Stimulated activated CD4-positive, alpha-beta T cell treated with anti-CD3 and anti-CD28 coated beads, TNF-alpha, amount 100 ng/mL, for 48 hours (primary cell): ENCODE measurements at regions not wholly inside any gene's neighbourhood (a gene's known extent, or its start where the extent isn't known, plus 50 kb on each side); places are given as distances from the start of the nearest gene placed in this dataset.
"Not testable (repeated sequence)": the region's sequence is repeated elsewhere in the genome, so short reads cannot be mapped to it uniquely, and the experiment has no call there.

Experiments used
- DNase-seq, 3 donors: peaks; one replicate each; pipeline ENCODE4 v3.0.0-alpha.2; 2020; ENCODE audit warnings: low read depth in 3 of 3

- no peak for DNase-seq
Measured at GRCh38 chr5:171710451-171711024, 75.1 kb upstream of the SMIM23 start.

- no peak for DNase-seq
Measured at GRCh38 chr5:171711571-171711970, 74.0 kb upstream of the SMIM23 start.

GRCh38 chr5:171712616-171713015 is 73.0 kb upstream of the SMIM23 start:
- no peak for DNase-seq

GRCh38 chr5:171713152-171713551 is 72.5 kb upstream of the SMIM23 start:
- DNase-seq = no peak

GRCh38 chr5:171714261-171714660 is 71.4 kb upstream of the SMIM23 start:
- no peak for DNase-seq

DNA sequence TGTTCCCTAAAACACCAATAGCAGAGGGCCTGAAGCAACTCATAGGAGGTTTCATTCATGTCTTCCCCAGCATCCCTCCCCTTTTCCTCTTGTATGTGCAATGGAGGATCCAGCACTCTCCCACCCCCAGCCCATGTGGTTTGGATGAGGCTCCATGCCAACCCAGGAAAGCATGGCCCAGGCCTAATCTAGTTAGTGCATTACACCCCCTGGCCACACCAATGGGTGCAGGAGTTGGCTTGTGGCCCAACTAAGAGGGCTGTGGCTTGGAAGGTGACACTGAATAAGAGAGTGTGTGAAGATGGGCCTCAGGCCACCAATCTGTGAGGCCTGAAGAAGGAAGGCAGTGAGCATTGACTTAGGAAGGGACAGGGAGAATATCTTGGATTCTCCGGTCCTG is 70.8 kb upstream of the SMIM23 start:
- DNase-seq = no peak

GRCh38 chr5:171715551-171715950 is 70.1 kb upstream of the SMIM23 start:
- no peak for DNase-seq

DNA sequence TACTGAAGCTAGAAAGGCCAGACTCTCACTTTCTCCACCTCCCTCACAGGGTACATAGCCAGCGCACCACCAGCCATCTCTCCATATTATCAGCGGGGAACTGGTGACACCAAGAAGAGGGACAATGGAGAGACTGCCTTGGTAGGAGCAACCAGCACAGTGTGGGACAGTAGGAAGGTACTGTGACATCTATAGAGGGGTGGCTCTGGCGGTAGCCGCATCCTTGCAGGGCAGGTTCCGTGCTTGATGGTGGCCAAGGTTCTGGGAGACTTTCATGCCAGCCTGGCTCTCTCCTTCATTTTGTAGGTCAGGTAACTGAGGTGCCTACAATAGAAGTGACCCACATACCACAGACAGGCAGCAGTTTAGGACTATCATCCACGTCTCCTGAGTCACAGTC is 65.5 kb upstream of the SMIM23 start:
- DNase-seq = no peak

GRCh38 chr5:171721464-171721863 is 64.2 kb upstream of the SMIM23 start:
- DNase-seq = no peak

DNA sequence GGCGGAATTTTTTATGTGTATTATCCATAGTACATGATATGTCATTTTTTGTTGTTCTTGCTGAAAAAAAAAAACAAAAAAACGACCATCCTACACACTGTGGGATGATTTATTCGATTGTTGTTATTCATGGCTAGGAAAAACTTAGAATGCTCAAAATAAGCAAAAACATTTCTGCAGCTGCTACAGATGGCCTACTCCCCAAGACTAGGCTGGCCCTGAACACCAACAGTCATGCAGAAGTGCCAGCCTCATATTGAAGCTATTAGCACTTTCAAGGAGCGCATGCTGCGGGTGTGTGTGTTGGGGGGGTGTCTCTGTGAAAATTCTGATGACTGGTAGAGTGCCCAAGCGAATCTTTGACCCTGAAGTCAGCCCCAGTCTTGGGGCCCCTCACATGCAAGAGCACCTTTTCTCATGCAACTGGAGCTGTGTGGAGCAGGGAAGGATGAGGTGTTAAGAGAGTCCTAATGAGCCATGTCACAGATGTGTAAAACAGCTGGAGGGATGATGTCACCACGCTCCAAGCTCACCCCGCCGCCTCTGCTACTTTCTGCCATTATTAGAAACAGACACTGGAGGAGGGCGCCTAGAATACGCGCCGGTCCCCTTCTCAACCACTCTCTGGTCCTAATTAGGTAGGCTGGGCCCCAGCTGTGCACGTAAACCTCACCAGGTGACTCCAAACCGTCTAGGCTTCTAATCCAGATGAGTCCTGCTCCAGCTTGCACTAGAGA is 61.0 kb upstream of the SMIM23 start:
- DNase-seq = no peak

- DNase-seq = no peak
Measured at GRCh38 chr5:171725205-171725601, 60.4 kb upstream of the SMIM23 start.

- not testable (repeated sequence) for DNase-seq
Measured at GRCh38 chr5:171726819-171727218, 58.8 kb upstream of the SMIM23 start.

DNA sequence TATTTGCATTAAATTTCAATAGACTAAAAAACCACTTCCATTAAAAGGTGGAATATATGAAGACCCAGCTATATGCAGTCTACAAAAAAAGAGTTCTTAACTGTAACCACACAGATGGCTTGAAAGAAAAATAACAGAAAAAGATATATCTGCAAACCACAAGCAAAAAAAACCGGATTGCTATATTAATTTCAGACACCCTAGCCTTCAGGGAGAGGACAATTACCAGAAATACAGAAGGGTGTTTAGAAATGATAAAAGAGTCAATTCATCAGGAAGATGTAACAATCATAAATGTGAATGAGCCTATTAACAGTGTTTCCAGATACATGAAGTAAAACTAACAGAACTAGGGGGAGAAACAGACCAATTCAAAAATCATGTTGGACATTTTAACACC is 56.9 kb upstream of the SMIM23 start:
- no peak for DNase-seq
